PFSK-1 (cell line): ENCODE measurements at regions not wholly inside any gene's neighbourhood (a gene's known extent, or its start where the extent isn't known, plus 50 kb on each side); places are given as distances from the start of the nearest gene placed in this dataset.

Source experiments
- POLR2AphosphoS5 ChIP-seq: IDR thresholded peaks from 2 replicates; pipeline ENCODE4 v1.6.1; 2012; ENCODE audit warnings: low read depth, mild to moderate bottlenecking, control low read depth, low read length, moderate library complexity
- SIN3A ChIP-seq: IDR thresholded peaks from 2 replicates; pipeline ENCODE4 v1.6.1; 2012; ENCODE audit warnings: mild to moderate bottlenecking, low read length, moderate library complexity, borderline replicate concordance; ENCODE audit not compliant: insufficient read depth
- TAF1 ChIP-seq: IDR thresholded peaks from 2 replicates; pipeline ENCODE4 v1.6.1; 2012; ENCODE audit warnings: low read length, control low read depth, borderline replicate concordance; ENCODE audit not compliant: insufficient read depth

- TF ChIP-seq POLR2AphosphoS5 (no peak), SIN3A (no peak), TAF1 (no peak)
Measured at GRCh38 chr18:65018184-65018583, 732.6 kb upstream of the CDH7 start.
